Thymus (tissue), 11 donors: ENCODE measurements at regions not wholly inside any gene's neighbourhood (a gene's known extent, or its start where the extent isn't known, plus 50 kb on each side); places are given as distances from the start of the nearest gene placed in this dataset.

Experiments used
- DNase-seq, 9 donors: peaks; one replicate each; pipeline ENCODE4 v3.0.0-alpha.2; 2013; ENCODE audit warnings: low spot score in 9 of 9, low read depth in 6 of 9, missing footprints in 1 of 9
- H3K27ac ChIP-seq, 2 donors: one replicate each; pipeline ENCODE4 v1.5.1; 2013; ENCODE audit warnings: control low read depth in 1 of 2, low read depth in 1 of 2, low read length in 1 of 2, mild to moderate bottlenecking in 1 of 2, moderate library complexity in 1 of 2
- H3K27me3 ChIP-seq, 2 donors: one replicate each; pipeline ENCODE4 v1.5.1; 2013; ENCODE audit warnings: low read length in 1 of 2; ENCODE audit not compliant: control insufficient read depth in 2 of 2, insufficient read depth in 1 of 2
- H3K36me3 ChIP-seq, 2 donors: one replicate each; pipeline ENCODE4 v1.5.1; 2013; ENCODE audit warnings: low read length in 1 of 2, mild to moderate bottlenecking in 1 of 2, moderate library complexity in 1 of 2; ENCODE audit not compliant: control insufficient read depth in 2 of 2, insufficient read depth in 2 of 2
- H3K4me1 ChIP-seq, 2 donors: one replicate each; pipeline ENCODE4 v1.5.1; 2013; ENCODE audit warnings: low read length in 2 of 2; ENCODE audit not compliant: control insufficient read depth in 2 of 2, insufficient read depth in 2 of 2
- H3K4me3 ChIP-seq, 2 donors: one replicate each; pipeline ENCODE4 v1.5.1; 2013; ENCODE audit warnings: low read length in 2 of 2, control low read depth in 1 of 2, mild to moderate bottlenecking in 1 of 2
- H3K9me3 ChIP-seq, 2 donors: one replicate each; pipeline ENCODE4 v1.5.1; 2013; ENCODE audit warnings: low read length in 1 of 2, mild to moderate bottlenecking in 1 of 2; ENCODE audit not compliant: control insufficient read depth in 2 of 2, insufficient read depth in 1 of 2
- WGBS: extraction: QIAGEN DNeasy Blood & Tissue Kit; methylation state at CpG from one replicate; pipeline ENCODE4 v1.1.7; 2013; 5-methylcytosine and 5-hydroxymethylcytosine counted together
- donor health status: healthy.

DNA sequence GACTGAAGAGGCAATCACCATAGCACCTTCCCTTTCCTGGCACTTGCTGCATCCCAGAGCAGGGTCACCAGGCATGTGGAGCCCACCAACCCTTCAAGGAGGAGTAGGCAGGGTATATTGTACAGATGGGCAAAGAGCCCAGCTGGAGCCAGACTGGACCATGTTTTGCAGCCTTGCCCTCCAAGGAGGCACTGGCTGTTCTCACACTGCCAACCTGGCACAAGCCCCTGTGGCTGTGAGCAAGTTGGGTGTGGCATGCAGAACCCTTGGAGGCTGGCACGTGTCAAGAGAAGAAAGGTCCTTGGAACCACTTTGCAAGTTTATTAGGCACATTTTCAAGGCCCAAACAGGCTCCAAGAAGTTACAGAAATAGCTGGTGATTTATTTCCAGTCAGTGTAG, 146.4 kb downstream of the FOXD2 start:
- Histone ChIP-seq H3K27me3 (peaks cover 0 to 1% of the 10 kb centered on the region in 2 donors), H3K9me3 (peaks cover 0 to 1% of the 10 kb centered on the region in 2 donors), H3K4me1 (peaks cover 0 to 9% of the 10 kb centered on the region in 2 donors), H3K27ac (no peak overlapping the region), H3K4me3 (no peak overlapping the region), H3K36me3 (no peaks in the 10 kb centered on the region)
- no peak for DNase-seq
- 84% methylated on average over 1 of the region's 1 CpG for WGBS

GRCh38 chr1:47585141-47585902, 147.5 kb downstream of the FOXD2 start:
- H3K27ac ChIP-seq, result no peak overlapping the region
- H3K4me1 ChIP-seq, result peaks cover 0 to 7% of the 10 kb centered on the region in 2 donors
- peaks cover 0 to 7% of the 10 kb centered on the region in 2 donors for H3K27me3 ChIP-seq
- 88% methylated on average over 9 of the region's 9 CpGs for WGBS
- no peaks in the 10 kb centered on the region for H3K36me3 ChIP-seq
- no peak for DNase-seq
- peaks cover 0 to 1% of the 10 kb centered on the region in 2 donors for H3K9me3 ChIP-seq
- H3K4me3 ChIP-seq, result no peak overlapping the region

DNA sequence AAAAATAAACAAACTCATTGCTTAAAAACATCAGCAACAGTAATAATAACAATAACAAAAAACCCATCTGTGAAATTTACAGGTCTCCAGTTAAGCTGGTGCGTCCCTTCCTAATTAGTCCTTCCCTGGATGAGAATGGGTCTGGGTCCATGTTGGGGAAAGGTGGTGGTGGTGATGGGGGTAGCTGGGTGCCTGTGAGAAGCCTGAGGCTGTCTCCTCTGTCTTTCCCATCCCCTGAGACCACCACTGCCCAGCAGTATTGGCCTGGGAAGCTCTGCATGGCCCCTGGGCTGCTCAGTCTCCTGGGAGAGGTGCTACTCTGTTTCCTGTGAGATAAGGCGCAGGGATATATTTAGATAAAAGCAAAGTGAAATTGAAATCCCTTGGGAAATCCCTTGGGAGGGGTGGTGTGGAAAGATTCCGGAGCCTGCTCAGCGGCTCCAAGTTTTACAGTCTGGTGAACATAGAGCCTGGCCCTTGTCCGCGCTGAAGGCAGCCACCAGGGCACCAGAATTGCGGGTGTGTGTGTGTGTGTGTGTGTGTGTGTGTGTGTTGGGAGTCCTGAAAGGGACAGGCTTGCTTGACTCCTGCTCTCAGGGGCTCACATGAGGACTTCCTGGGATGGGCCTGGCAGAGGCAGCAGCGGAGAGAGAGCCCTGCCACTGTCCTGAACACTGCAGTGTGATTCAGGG, 150.2 kb downstream of the FOXD2 start:
- Histone ChIP-seq H3K4me3 (no peak overlapping the region), H3K9me3 (peaks cover 0 to 1% of the 10 kb centered on the region in 2 donors), H3K27ac (no peak overlapping the region), H3K36me3 (no peaks in the 10 kb centered on the region), H3K4me1 (peaks cover 0 to 7% of the 10 kb centered on the region in 2 donors), H3K27me3 (peaks cover 10 to 24% of the 10 kb centered on the region in 2 donors)
- no peak for DNase-seq
- WGBS, result 93% methylated on average over 8 of the region's 8 CpGs

GRCh38 chr1:47590523-47591225, 152.8 kb downstream of the FOXD2 start:
- Histone ChIP-seq H3K9me3 (peaks cover 0 to 1% of the 10 kb centered on the region in 2 donors), H3K36me3 (no peaks in the 10 kb centered on the region), H3K4me1 (no peaks in the 10 kb centered on the region), H3K4me3 (no peak overlapping the region), H3K27me3 (peaks cover 26 to 43% of the 10 kb centered on the region in 2 donors), H3K27ac (no peak overlapping the region)
- 92% methylated on average over 8 of the region's 8 CpGs for WGBS
- DNase-seq, result no peak

- Histone ChIP-seq H3K4me3 (no peak overlapping the region), H3K27ac (no peak overlapping the region), H3K27me3 (peaks cover 26 to 43% of the 10 kb centered on the region in 2 donors), H3K4me1 (no peaks in the 10 kb centered on the region), H3K9me3 (no peaks in the 10 kb centered on the region), H3K36me3 (no peaks in the 10 kb centered on the region)
- no peak for DNase-seq
- 98% methylated on average over 7 of the region's 7 CpGs for WGBS
Observed at GRCh38 chr1:47591801-47592200, 154.0 kb downstream of the FOXD2 start.

DNA sequence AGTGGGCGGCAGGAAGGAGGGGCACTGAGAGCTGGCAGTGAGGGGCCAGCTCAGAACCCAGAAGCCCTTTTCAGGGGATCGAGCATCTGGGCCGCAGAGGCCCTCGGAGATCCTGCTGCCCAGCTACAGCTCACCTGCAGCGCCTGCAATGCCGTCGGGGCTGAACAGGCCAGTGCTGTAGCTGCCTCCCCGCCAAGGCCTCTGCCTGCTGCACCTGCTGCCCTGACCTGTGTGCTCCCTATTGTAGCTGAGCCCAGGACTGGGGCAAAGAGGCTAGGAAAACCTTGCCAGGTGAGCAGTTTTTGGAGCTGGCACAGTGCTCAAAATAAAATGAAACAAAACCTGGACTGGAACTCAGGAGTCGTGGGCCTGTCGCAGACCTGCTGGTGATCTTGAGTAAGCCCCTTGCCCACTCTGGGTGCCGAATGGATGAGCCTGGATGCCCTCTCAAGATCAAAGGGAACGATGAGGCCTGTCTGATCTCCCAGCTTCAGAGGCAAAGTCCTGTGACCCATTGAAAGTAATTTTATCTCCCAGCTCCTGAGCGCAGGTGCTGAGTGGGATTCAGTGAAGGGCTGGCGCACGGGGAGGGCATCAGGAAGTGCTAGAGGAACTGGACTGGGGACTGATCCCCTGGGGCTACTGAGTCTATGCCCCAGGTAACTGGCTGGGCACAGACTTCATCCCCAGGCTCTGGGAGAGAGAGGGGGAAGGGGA, 154.6 kb downstream of the FOXD2 start:
- no peak overlapping the region for H3K4me3 ChIP-seq
- no peak for DNase-seq
- no peak overlapping the region for H3K27ac ChIP-seq
- H3K36me3 ChIP-seq, result no peaks in the 10 kb centered on the region
- WGBS, result 83% methylated on average over 15 of the region's 15 CpGs
- H3K27me3 ChIP-seq, result peaks cover 26 to 43% of the 10 kb centered on the region in 2 donors
- H3K4me1 ChIP-seq, result no peaks in the 10 kb centered on the region
- no peaks in the 10 kb centered on the region for H3K9me3 ChIP-seq

- Histone ChIP-seq H3K27me3 (peaks cover 26 to 43% of the 10 kb centered on the region in 2 donors), H3K36me3 (no peaks in the 10 kb centered on the region), H3K4me1 (no peaks in the 10 kb centered on the region), H3K4me3 (no peak overlapping the region), H3K27ac (no peak overlapping the region), H3K9me3 (no peaks in the 10 kb centered on the region)
- no peak for DNase-seq
- 4% methylated on average over 47 of the region's 47 CpGs for WGBS
Observed at GRCh38 chr1:47593013-47593568, 155.2 kb downstream of the FOXD2 start.

DNA sequence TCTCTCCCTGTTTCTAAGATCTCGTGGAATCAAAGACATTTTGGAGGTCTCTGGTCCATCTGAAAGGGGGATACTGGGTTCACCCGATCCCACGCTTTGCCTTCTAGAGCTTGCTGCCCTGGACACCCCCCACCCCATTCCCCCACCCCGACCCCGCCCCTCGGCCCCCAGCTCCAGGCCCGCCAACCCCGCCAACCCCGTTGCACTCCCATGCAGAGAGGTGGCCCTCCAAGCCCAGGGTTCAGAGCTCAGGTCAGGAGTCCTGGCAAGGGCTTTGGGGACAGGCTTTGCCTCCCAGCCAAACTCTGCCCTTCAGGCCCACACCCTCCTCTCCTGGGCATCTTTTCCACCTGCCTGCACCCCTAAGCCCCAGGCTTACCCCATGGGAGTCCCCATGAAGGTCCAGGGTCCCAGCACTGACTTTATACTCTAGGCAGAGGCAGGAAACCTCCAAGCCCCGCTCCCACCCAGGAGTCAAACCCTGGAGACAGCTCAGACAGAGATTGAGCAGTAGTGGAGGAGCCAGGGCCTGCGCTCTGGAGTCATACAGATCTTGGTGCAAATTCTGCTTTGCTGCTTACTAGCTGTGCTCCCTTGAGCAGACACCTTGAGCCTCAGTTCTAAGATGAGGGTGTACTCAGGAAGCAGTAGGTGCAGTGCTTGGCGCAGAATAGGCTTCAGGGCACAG, 155.9 kb downstream of the FOXD2 start:
- Histone ChIP-seq H3K4me1 (no peaks in the 10 kb centered on the region), H3K9me3 (no peaks in the 10 kb centered on the region), H3K4me3 (no peak overlapping the region), H3K27me3 (peaks cover 26 to 43% of the 10 kb centered on the region in 2 donors), H3K36me3 (no peaks in the 10 kb centered on the region), H3K27ac (no peak overlapping the region)
- no peak for DNase-seq
- 50% methylated on average over 12 of the region's 12 CpGs for WGBS
